Daoy (cell line): ENCODE measurements at regions not wholly inside any gene's neighbourhood (a gene's known extent, or its start where the extent isn't known, plus 50 kb on each side); places are given as distances from the start of the nearest gene placed in this dataset.

Source experiments
- DNase-seq: peaks from one replicate; pipeline ENCODE4 v3.0.0-alpha.2; 2015; ENCODE audit warnings: low read depth

DNA sequence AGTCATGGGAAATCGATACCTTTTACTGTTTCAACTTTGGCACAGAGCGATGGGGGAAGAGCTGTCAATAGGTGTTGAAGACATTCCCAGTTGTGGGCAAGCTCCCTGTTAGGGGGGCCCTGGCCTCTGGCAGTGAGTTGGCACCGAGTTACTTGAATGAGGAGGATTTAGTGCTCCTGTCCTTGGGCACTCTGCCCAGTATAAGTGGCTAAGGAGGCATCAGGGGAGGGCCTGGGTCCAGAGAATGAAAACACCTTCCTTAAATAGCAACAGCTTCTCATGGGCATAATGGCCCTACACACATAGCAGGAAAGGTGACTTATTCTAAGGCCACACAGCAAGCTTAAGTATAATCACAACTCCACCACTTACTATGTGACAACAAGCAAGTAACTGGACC is 664.4 kb downstream of the PTPRU start:
- peak; percentile 50 for DNase-seq

GRCh38 chr1:29900104-29900679 is 663.9 kb downstream of the PTPRU start:
- DNase-seq = peak; percentile 33

DNA sequence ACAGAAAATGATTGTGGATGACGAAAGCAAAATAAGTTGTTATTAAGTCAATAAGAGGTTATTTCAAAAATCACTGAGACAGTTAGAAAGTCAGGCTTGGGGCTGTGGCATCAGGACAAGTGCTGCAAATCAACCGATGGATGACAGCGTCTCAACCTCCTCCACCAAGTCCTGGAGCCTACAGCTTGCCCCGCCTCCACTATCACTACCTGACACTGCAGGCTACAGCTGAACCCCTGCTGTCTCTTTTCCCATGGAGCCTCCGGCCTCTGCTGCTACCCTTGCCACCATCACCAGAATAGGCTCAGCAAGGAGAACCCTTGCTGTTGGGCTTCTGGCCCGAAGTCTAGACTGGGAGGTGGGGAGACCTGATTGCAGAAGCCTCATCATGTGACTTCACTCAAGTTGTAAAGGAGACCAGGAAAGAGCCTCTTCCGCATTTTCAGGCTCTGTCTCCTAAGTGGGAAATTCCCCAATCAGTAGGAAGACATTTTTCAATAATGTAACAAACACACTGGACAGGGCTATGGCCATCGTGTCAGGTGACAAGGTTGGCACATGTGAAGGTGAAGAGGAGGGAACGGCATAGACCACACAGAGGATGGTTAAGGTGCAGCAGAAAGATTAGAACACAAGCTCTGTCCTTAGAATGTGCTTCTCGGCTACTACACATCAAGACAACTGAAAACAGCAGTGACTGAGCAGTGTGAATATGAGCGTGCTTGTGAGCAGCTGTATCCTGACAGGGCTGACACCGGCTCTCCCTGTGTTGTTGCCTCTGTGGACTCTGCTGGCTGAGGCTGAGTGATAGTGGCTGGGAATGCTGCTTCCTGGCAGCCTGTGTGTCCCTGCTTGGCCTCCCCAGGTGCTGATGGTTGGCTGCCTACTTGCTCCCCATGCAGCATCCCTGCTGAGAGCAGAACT is 660.7 kb downstream of the PTPRU start:
- DNase-seq = peak; percentile 38

DNA sequence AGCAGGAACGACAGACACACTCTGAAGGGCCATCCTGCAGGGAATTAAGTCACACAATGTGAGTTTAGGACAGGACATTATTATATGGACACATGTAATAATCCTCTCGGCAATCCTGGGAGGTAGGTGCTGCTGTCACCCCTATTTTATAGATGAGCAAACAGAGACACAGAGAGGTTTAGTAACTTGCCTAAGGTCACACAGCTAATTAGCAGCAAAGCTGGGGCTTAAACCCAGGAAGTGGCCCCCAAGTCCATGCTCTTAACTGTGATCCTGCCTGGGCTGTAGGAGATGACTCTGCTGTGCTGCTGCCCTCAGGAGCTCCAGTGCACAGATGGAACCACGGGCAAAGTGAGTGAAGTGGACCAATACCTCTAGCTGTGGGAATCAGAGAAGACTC is 660.0 kb downstream of the PTPRU start:
- DNase-seq = no peak

DNA sequence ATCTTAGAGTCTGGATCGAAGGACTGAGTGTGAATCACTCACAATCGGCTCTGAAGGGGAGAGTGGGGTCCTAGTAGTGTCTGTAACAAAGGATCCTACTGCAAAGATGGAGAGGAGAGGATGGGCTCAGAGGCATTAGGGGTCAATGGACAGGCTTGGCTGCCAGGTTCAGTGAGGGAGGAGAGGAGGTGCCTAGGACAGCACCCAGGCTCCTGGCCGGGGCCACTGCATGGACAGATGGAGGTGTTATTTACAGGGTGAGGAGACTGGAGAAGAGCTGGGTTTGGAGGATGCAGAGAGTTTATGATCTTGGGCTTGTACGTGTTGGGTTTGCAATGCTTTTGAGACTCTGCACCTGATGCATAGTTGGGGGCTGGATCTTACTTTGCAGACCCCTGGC is 658.9 kb downstream of the PTPRU start:
- no peak for DNase-seq

DNA sequence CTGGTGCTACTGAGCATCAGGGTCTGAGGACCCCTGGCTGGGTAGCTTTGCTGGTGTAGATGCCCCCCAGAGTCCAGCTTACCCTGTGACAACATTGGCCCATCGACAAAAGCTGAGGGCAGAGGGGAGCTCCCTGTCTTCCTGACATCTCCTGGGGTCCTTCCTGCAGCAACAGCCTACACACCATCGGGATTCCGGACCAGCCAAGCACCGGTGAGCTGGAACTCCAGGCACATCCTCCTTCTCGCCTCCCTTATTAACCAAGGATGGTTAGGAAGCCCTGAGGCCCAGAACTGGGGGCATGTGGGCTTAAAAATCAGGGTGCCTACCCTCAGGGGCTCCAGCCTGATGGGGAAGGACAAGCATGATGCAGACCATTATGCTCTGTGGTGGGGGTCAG is 658.0 kb downstream of the PTPRU start:
- no peak for DNase-seq

DNA sequence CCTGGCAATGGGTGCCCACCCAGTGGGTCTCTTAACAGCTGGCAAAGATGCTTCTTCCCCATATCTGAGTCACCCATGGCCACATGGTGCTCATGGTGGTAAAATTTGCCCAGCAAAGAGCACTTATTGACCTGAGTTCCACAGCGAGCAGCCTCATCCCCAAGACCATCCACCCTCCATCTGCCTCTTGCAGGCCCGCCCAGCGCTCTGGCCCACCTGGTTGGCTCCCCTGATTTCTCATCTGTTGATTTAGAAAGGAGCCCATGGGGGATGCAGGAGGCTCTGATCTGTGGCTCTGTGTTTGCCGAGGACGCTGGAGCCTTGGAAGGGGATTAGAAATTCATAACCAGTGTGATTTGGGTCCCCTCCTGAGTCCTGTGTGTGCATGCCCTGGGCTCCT is 657.5 kb downstream of the PTPRU start:
- DNase-seq = no peak

DNA sequence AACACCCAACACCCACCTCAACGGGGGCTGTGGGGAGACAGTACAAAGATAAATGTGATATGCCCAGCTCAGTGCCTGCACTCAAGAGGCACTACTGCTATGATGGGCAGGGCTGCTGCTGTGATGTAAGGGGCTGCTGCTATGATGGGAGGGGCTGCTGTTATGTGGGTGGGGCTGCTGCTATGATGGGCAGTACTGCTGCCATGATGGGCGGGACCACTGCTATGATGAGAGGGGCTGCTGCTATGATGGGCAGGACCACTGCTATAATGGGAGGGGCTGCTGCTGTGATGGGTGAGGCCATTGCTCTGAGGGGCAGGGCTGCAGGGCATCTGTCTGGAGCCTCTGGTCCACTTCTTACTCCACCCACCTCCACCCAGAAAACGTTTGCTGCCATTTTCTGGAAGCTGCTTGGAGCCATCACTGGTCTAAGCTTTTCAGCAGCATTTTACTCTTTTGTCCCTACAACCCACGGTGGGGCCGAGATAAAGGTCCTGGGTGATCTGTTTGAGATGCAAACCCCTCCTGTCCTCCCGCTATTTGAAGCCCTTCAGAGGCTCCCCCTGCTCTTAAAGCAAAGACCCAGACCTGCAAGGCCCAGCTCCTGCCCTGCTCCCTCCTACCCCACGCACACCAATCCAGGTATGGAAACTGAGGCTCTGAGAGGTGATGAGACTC is 656.9 kb downstream of the PTPRU start:
- DNase-seq = no peak

- no peak for DNase-seq
Observed at GRCh38 chr1:29892247-29892646, 655.9 kb downstream of the PTPRU start.

- DNase-seq = no peak
Observed at GRCh38 chr1:29890201-29890959, 654.1 kb downstream of the PTPRU start.

- no peak for DNase-seq
Observed at GRCh38 chr1:29889776-29890175, 653.5 kb downstream of the PTPRU start.

DNA sequence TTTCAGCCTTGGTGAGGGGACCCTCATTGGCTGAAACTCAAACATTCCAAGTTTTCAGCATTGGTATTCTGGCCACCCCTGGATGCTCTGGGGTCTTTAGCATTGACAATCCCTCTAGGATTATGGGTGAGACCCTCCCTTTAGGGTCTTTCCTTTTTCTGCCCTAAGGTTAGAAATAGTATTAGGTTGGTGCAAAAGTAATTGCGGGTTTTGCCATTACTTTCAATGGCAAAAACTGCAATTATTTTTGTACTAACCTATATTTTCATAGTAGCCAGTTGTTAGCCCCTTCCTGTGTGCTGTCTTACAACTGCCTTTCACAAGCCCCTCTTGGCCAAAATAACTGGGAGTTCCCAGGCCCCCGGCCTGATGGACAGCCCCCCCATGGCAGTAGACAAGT is 648.4 kb downstream of the PTPRU start:
- no peak for DNase-seq

DNA sequence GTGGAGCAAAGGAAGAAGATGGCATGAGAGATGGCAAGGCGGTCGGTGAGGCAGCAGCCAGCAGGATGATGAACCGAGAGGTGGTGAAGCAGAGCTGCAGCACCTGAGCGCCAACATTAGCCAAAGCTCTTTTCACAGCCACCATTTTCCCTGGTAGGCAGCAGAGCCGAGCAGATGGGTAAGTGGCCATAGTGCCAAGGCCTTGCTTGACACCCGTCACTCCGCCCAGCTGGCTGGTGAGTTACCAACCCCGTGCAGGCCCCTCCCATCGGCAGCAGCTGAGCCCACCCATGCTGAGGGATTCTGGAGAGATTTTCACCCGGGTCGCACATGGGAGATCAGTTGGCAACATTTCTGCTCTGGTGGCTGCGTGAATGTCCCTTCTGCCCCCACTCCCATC is 647.7 kb downstream of the PTPRU start:
- no peak for DNase-seq

- no peak for DNase-seq
Observed at GRCh38 chr1:29883411-29883832, 647.1 kb downstream of the PTPRU start.

GRCh38 chr1:29880556-29880955 is 644.2 kb downstream of the PTPRU start:
- DNase-seq = no peak

DNA sequence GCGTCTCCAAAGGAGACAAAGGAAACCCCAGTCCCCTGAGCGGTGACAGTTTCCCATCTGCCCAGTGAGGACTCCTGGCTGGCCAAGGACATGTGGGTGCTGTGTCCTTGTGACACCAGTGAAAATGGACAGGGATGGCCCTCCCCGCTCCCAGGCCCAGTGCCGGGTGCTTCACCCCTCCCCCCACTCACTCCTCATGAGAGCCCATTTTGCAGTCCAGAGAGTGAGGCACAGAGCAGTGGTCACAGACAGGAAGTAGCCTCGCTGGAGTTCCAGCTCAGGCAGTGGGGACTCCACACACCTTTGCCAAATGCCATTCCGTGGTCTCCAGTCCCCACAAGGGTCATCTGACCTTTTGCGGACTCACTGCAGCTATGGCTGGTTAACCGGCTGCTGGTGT is 642.9 kb downstream of the PTPRU start:
- no peak for DNase-seq

DNA sequence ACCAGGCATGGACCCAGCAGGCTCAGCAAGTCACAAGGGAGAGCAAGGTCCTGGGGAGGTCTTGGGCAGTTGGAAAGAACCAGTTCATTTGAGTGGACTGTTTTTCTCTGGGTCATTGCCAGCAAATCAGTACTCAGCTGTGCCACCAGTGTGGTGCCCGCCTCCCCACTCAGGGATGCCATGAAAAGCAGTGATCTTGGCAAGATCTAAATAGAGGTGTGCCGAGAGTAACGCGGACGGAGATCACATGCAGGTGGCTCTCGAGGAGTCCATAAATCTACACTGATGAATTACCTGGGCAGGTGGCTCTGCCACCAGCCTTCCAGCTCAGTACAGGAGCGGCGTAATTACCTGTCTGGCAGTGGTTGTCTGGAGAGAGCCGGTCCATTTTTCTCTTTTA is 642.2 kb downstream of the PTPRU start:
- DNase-seq = no peak

DNA sequence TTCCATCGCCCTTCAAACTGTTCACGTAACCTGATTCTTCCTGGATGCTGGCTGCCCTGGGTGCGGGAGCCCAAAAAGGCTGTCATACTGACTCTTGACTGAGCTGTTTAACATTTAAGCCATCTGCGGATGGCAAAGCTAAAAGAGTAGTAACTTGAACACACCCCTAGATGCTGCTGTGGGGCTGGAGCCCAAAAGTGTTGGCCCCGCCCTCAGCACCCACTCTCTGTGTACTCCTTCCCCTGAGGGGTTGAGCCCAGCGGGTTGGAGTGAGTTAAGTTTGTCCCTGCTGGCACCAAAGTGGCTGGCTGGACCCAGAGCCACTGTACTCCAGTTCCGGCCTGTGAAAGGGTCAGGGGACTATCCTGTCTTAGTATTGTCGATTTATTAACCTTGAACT is 640.6 kb downstream of the PTPRU start:
- DNase-seq = peak; percentile 24

DNA sequence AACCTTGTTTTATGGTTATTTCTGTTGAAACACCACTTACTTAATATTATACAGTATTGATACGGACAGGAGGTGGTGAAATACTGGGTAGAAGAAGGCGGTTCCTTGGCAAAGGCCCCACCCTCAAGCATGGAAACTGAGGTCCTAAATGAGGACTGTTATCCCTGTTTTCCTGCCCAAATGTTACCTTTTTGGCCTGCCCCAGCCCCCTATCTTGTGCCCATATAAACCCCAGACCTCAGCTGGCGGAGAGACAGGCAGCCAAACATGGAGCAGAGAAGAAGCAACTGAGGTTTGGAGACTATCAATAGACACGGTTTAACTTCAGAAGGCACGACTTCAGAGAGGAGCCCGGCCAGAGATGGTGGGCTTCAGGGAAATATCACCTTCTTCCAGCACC is 640.1 kb downstream of the PTPRU start:
- DNase-seq = no peak

GRCh38 chr1:29875557-29876028 is 639.3 kb downstream of the PTPRU start:
- DNase-seq = no peak

DNA sequence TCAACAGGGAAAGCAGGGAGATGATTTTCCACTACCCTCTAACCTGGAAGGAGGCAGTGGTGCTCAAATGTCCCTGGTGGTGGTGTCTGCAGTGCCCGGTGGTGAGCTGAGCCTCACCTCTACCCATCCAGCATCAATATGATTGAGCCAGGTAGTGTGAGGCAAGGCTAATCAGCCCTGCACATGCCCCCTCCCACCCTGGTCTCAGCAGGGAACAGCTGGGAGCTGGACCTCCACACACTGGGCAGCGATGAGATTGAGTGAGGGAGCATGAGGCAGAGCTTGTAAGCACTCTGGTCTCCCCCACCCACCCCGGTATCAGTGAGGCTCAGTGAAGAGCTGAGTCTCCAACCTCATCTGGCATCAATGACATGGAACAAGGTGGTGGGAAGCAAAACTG is 634.3 kb downstream of the PTPRU start:
- no peak for DNase-seq

DNA sequence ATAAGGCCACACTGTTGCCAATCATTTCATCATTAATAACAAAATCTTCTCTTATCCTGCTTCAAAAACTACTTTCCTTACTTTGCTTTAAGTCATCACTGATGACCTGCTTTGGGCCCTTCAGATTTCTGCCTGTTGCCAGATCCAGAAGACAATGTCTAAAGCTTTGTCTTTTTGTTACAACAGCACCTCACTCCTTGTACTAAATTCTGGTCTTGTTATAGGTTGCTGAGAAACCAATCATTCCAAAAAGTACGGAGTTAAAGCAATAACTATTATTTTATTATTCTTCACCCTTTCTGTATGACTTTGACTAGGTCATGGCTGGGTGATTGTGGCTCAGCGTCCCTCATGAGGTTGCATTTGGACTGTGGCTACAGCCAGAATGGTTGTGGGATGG is 633.5 kb downstream of the PTPRU start:
- DNase-seq = no peak
